ENCODE measurements at regions not wholly inside any gene's neighbourhood (a gene's known extent, or its start where the extent isn't known, plus 50 kb on each side); places are given as distances from the start of the nearest gene placed in this dataset.
"Not testable (repeated sequence)": the region's sequence is repeated elsewhere in the genome, so short reads cannot be mapped to it uniquely, and the experiment has no call there.

DNA sequence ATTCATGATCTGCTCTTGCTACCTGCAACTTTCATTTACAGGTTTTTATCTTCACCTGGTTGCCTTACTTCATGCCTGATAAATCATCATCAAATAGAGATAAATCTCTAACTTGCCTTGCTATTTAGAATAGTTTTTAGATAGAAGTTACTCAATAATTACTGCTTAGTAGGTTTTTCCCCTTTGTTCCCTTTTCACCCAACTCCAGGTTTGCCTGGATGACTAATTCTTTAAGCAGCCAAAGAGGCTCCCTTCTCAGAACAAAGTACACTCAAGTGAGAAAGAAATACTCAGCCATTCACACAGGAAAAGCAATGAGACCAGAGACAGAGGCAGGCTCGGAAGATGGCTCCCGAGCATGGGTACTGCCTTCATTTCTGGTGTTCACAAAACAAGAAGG is 268.1 kb upstream of the CRBN start:
- DNase-seq (ENCODE audit: low spot score): no peak

DNA sequence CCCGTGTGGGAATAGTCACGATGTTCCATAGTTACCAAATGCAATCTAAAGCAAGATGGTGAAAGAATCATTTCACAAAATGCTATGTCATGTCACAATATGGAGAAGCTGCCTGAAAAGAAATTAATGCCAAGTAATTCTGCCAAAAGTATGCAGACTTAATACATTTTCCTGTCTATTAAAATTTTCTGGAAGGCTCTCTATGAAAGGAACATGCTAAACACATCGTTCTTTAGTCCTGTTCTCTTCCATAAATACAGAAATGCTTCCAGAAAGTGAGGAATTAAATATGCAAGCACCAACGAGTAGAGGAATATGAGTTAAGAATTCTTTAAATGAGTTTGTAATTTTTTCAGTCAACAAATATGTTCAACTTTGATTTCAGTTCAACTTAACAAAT is 266.8 kb upstream of the CRBN start:
- no peak for DNase-seq (ENCODE audit: low spot score)

DNA sequence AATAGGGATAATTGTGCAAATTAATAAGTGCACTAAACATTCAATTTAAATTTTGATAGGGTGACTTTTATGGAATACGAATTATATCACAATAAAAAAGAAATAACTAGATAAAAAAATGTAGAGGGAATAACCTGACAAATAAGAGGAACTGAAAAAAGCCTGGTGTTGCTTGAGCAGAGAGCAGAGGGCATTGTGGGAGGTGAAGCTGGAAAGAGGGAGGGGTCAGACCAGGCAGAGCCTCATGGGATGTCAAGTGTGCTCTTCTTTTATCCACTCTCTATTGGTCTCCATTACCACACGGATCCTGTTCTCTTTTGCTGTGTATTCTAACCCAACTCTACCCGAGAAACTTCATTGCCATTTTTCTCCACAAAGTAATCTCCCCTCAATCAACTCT is 264.0 kb upstream of the CRBN start:
- DNase-seq (ENCODE audit: low spot score): no peak

DNA sequence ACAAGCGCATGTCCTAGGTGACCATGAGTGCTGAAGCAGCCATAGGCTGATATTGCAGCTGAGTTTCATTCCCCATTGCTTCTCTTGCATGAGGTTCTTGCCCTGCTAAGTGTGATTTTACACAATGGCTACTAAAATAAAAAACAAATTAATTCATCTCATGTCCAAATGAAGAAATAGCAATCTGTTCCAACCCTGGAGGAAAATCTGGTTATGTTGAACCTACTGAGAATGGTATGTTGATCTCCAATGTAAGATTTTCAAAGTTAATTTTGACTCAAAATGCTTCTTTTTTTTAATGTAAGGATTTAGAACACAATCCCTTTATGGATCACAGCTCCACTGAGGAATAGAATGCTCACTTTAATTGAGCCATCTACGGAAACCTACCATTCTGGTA is 254.2 kb upstream of the CRBN start:
- DNase-seq (ENCODE audit: low spot score): no peak

DNA sequence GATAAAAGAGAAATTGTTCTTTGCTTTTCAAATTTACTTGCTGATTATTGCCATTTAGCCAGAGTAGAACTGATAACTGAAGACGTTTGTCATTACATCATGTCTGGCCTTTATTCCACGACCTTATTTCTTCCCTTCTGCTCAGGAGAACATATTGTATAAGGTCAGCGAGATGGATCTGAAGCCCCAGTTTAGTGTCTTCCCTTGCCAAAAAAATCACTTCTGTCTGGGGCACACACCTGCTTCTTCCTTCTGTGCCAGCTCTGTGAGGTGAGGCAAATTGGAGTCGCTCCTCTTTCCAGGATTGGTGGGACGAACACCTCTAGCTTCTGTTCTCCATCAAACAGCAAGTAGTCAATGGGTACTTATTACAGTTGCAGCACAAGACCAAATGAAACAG is 250.3 kb upstream of the CRBN start:
- no peak for DNase-seq (ENCODE audit: low spot score)

DNA sequence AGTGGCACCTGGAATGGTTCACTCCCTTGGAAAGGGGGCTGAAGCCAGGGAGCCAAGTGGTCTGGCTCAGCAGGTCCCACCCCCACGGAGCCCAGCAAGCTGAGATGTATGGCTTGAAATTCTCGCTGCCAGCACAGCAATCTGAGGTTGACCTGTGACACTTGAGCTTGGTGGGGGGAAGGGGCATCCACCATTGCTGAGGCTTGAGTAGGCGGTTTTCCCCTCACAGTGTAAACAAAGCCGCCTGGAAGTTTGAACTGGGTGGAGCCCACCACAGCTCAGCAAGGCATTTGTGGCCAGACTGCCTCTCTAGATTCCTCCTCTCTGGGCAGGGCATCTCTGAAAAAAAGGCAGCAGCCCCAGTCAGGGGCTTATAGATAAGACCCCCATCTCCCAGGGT is 228.2 kb upstream of the CRBN start:
- DNase-seq (ENCODE audit: low spot score): not testable (repeated sequence)

DNA sequence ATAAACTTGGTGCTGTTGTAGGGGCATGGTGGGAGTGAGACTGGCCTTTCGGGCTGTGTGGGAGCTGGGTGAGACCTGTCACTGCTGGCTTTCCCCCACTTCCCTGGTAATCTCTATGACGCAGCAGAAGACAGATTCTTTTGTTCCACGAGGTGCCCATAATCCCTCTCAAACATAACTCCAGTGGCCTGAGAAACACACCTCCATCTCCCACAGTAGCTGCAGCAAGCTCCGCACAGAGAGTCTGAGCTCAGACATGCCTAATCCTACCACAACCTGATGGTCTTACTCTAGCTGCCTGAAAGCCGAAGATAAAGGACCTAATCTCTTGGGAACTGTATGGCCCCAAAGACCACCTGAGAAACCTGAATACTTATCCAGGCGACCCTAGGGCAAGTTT is 225.6 kb upstream of the CRBN start:
- no peak for DNase-seq (ENCODE audit: low spot score)

DNA sequence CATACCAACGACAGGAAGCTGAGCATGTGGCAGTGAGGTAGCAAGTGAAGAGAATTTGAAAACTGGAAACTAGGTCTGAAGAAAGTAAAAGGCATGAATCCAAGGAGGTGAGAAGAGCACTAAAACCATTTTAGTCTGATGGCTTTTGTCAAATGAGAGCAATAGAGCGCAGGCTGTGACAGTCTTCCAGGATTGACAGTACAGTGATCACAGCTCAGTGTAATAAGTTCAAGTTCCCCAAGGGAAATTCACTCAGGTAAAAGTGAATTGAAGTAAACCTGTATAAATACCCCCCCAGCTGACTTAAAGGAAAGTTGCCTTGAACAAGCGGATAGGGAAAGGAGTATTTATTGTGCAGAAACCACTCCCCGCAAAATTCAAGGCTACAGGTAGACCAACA is 224.2 kb upstream of the CRBN start:
- no peak for DNase-seq (ENCODE audit: low spot score)

DNA sequence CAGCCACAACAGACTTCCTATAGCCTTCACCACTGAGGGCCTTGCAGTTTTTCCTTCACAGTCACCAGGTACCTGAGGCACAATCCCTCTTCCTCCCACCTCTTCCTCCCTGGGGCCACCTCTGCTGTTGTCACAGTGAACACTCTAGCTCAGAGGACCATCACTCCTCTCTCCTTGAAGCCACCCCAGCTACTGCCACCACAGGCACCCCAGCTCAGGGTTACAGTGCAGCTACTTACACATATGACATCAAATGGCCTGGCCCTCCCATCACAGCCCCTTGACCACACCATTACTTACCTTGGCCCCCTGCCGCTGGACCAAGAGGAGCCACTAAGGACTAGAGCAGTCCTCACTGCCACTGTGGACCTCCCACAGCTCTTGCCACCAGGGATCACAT is 213.5 kb upstream of the CRBN start:
- no peak for DNase-seq (ENCODE audit: low spot score)

DNA sequence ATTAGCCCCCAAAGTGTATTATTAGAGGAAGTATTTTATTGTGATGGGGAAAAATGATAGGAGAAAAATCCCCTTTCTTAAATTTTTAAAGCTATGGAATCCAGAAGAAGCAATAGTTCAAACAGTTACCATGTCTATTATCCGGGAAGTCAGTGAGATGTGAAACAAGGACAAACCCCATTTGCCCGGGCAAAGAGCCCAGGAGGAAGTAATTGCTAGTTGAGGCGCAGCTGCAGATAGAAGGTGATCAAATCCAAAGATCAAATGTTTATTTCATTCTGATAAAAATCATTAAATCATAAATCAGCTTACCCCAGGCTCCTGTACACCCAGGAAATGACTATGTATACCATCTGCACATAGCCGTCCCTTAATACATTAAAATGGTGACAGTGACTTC is 204.0 kb upstream of the CRBN start:
- no peak for DNase-seq (ENCODE audit: low spot score)

DNA sequence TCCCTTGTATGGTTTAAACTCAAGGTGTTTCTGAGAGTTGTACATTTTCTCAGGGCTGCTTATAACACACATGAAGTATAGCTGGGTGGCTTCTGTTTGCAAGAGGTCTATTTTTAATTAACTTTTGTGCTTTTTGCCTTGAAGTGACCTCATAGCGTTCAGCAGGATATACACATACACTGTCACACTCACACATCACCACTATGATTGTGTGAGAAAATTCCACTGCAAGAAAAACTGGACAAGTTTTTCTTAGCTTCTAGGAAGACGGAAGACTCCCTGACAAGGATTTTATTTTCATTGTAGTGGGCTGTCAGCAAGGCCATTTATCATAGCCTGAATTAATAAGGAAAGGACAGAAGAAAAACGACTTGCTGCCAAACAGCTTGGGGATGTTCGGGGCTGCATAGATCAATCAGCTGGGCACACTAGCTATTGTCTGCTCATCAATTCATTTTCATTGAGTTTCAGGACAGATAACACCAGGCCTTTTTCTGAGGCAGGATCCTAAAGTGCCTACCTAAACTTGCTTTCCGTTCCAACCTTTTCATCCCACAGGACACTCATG is 192.8 kb upstream of the CRBN start:
- no peak for DNase-seq (ENCODE audit: low spot score)

DNA sequence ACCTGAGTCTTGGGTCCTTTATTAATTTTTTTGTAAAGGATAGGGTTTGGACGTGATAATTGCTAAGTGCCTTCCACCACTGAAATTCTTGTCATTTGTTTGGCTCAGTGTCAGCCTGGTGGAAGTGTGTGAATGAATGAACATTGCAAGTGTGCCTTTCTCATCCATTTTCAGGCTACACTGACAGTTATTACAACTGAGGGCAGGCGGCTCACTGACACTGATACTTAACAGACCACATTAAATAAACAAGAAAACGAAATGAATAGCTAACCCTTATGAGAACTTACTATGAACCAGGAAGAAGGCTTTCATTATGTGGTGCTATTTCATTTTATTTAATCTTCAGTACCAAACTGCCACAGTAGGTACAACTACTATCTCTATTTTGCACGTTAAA is 188.8 kb upstream of the CRBN start:
- DNase-seq (ENCODE audit: low spot score): no peak

DNA sequence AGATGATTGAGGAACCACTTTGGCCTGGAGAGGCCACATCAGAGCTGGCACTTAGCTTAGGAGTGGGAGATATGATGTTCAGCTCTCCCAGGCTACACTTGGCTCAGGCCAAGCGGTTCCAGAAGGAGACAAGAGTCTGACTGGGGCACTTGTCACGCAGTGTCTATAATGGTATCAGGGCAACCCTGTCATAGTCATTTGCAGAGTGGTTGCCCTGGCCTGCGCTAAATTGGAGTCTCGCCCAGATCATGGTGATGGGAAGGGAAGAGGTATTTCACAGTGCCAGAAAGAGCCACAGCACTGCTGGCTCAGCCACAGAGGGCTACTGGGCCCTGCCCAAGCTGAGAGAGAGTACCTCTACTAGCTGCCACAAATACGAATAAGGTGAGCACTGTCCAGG is 186.9 kb upstream of the CRBN start:
- no peak for DNase-seq (ENCODE audit: low spot score)

DNA sequence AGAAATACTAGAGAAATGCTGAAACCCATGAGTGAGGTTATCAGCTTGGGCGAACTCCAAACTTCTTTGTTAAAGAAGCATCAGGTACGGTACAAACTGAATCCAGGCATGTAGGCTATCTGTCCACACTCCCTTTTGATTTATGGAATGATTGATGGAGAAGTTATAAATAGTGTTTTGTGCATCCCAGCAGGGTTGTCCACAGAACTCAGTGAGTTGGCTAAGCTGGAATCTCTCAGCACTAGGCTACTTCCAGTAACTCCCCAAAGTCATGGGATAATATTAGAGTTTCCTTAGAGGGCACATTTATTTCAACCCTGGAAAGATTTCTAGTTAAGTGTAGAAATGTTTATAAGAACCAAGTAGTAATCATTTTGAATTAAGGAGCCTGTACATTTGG is 186.2 kb upstream of the CRBN start:
- no peak for DNase-seq (ENCODE audit: low spot score)

DNA sequence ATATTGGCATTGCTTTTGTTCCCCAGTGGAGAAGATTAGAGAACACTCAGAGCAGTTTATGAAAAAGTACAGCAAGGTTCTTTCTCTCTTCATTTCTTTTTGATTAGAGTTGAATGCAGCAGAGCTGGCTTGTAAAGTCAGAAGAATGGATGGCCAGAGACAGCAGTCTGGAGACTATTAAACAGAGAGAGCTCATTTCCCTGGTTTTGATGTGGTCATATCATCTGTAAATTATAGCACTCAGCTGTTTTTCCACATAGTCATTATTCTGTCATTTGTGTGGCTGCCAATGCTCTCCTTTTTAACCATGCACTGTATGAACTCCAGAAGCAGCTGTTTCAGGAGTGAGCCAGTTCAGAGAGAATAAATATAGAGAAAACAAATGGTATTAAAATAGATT is 177.4 kb upstream of the CRBN start:
- no peak for DNase-seq (ENCODE audit: low spot score)

DNA sequence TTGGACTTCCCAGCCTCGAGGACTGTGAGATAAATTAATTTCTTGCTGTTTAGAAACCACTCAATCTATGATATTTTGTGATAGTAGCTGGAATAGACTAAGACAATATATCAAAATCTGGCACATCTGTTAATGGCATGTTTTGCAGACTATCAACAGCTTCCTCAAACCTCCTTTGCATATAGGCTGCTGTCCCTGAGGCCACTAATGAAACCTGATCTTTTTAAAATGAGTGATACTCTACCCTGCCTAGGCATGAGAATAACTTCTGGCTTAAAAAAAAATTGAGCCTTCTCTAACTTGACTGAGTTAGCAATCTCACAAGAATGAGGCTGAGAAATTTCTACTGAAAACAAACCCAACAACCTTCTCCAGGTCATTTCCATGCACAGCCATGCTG is 176.0 kb upstream of the CRBN start:
- no peak for DNase-seq (ENCODE audit: low spot score)

DNA sequence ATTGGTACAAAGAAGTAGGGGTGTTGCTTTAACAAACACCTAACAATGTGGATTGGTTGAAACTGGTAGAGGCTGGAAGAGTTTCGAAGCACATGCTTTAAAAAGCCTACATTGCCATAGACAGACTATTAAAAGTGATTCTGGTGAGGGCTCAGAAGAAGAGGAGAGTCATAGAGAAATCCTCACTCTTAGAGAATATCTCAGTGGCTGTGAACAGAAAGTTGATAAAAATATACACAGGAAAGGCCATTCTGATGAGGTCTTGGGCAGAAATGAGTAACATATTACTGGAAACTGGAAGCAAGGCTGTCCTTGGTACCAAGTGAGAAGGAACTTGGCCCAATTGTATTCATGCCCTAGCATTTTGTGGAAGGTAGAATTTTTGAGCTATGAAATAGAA is 173.7 kb upstream of the CRBN start:
- no peak for DNase-seq (ENCODE audit: low spot score)

DNA sequence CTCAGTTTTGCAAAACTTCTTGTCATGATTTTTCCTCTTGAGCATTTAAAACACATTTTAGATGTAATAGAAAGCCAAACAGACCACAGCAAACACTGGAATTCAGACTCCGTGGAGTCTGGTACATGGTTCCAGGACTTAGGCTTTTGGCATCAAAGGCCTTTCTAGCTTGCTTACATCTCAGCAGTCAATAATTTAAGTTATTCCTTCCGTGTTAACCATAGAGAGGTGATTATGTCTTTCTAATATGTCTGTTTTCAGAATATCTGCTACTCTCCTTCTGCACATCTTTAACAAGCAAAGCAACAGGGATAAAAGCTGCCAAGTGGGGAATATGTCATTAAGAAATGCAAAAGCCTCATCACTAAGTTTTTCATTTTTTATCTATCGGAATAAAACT is 171.7 kb upstream of the CRBN start:
- no peak for DNase-seq (ENCODE audit: low spot score)

DNA sequence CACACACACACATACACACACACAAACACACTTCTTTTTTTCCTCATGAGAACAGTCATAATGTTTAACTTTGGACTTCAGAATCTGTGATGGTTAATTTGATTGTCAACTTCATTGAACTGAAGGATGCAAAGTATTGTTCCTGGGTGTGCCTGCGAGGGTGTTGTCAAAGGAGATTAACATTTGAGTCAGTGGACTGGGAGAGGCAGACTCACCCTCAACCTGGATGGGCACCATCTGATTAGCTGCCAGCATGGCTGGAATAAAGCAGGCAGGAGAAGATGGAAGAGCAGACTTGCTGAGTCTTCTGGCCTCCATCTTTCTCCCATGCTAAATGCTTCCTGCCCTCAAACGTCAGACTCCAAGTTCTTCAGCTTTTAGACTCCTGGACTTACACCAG is 167.6 kb upstream of the CRBN start:
- DNase-seq (ENCODE audit: low spot score): not testable (repeated sequence)

DNA sequence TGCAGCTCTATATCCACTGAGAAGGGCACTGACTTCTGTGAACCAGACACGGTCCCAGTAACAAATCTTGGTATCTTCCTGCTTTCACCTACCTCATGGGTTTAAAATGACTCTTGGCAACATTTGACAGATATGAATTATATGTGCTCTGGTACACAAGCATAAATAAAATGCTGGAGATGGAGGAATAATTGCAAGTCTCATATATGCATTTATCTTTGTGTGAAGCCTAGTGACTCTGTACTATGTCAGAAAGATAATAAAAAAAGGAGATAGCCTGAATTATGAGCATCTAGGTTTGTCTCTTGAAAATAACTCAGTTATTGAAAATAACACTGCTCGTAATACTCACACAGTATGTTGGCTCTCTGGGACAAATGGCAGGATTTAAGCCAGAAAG is 167.1 kb upstream of the CRBN start:
- DNase-seq (ENCODE audit: low spot score): no peak

DNA sequence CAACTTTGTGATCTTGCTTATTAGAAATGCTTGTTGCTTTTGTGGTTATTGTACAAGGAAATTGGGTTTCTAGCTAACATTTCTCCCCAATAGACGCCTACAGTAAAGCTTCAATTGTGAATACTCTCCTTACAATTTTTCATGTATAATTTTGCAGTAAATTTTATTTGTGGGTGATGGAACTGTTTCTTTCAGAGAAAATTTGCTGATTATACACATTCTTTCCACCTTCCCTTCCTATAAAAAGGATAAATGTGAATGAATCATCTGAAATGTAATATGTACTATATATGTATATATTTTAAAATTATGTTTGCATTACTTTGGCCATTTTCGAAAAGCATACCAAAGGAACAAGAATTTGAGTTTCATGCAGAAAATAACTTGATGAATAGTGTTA is 162.7 kb upstream of the CRBN start:
- DNase-seq (ENCODE audit: low spot score): no peak

DNA sequence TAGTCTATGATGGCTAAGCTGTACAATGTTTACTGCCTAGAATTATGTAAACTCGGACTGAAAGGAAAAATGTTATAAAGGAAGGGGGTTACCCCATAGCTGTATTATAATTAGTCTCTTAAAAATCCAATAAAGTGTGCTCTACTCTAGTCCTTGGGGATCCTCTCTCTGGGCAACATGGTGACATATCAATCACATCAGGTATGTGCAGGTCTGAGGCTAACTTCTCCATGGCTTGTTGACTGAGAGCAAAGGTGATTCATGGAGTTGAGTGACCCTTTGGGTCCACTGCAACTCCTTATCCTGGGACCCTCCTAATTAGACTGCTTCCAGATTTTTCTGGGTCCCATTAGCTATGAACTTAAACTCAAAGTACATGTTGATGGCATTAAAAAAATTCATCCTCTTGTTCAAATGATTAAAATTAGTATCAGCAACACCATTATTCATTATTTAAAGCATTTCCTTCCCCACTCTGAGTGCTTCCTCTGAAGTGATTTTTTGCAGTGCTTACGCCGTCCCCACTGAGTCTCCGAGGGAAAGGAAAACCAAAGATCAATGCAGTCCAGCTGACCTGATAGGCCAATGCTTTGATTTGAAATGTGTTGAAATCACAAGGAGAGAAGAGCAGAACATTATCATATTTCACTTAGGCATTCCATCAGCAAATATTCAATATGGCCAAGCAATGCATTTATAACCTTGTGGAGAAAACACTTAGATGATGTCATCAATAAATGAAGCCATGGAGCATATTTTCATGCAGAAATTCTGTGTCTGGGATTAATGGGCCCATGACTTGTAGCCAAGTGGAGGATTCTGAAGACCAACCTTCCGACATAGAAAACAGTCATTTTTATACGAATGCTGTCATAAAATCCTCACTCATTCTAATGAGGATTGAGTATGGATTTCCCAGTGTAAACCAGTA is 161.7 kb upstream of the CRBN start:
- DNase-seq (ENCODE audit: low spot score): no peak

DNA sequence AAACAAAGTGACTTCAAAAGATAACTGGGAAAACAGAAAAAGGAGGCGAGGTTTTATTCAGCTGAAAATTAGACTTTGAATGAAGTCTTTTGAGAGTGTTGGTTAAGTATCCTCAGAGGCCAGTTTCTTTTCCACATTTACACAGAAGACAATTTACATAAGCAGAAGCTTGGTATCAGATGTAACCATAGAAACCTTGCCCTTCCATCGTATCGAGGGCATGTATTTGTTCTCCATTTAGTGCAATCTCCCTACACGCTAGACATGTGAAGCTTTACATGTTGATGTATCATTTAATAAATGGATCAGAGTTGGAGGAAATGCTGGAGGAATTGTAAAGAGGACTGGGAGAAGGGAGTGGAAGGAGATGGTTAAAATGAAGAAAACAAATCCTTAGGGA is 161.0 kb upstream of the CRBN start:
- DNase-seq (ENCODE audit: low spot score): no peak

DNA sequence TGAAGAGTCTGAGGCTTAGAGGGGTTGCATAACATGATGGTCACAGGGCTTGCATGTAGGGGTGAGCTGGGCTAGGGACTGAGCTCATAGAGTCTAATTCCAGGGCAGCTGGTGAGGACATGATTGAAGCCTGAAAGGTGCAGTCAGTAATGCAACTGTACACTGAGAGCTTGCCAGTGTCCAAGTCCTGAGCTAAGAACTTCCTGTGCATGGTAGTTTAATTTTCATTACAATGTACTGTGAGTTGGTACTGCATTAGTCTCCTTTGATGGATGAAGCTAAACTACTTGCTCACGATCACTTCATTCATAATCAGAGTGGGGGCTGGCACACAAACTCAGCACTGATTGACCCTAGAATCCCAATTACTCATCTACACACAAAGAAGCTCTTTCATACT is 156.4 kb upstream of the CRBN start:
- no peak for DNase-seq (ENCODE audit: low spot score)

All from left forelimb (tissue), 1 donor.